ENCODE measurements at regions not wholly inside any gene's neighbourhood (a gene's known extent, or its start where the extent isn't known, plus 50 kb on each side); places are given as distances from the start of the nearest gene placed in this dataset. TPM values are rescaled to one million over a fixed set of nuclear protein-coding genes. Genes with fewer than 3 reads are reported as not detected.
"Not testable (repeated sequence)": the region's sequence is repeated elsewhere in the genome, so short reads cannot be mapped to it uniquely, and the experiment has no call there.

GRCh38 chr10:131041031-131041430, 270.5 kb downstream of the TCERG1L start:
- no peaks in the 10 kb centered on the region for H3K27me3 ChIP-seq
- no peak overlapping the region for H3K4me3 ChIP-seq
- TF ChIP-seq CTCF (IDR thresholded peaks at IDR 0.05) (no peak), POLR2A (IDR thresholded peaks at IDR 0.05) (no peak), EP300 (IDR thresholded peaks at IDR 0.05) (no peak)
- 91 to 93% (median 92%) methylated on average over 10 of the region's 10 CpGs for WGBS, 3 donors
- no peaks in the 10 kb centered on the region for H3K9me3 ChIP-seq
- no peak overlapping the region for H3K27ac ChIP-seq
- intact Hi-C loops (cut with DNase I), result no loop called here
- H3K36me3 ChIP-seq, result no peaks in the 10 kb centered on the region
- DNase-seq, result no peak
- H3K4me1 ChIP-seq (ENCODE audit: insufficient read depth), result peaks cover 1% of the 10 kb centered on the region

GRCh38 chr10:131041441-131041840, 270.1 kb downstream of the TCERG1L start:
- intact Hi-C loops (cut with DNase I), result no loop called here
- peaks cover 1% of the 10 kb centered on the region for H3K4me1 ChIP-seq (ENCODE audit: insufficient read depth)

GRCh38 chr10:131042015-131042414, 269.5 kb downstream of the TCERG1L start:
- H3K36me3 ChIP-seq; DNase-seq; H3K4me3 ChIP-seq; H3K9me3 ChIP-seq; intact Hi-C loops (cut with DNase I); H3K27ac ChIP-seq; H3K27me3 ChIP-seq; H3K4me1 ChIP-seq (ENCODE audit: insufficient read depth): not testable (repeated sequence)
- 64 to 78% methylated on average over 2 to 6 of the region's 6 CpGs; no CpG with 5 or more reads in 1 of the 3 donors for WGBS, 3 donors

More at GRCh38 chr10:131041441-131041840, 270.1 kb downstream of the TCERG1L start:
- DNase-seq, result no peak
- no peak for TF ChIP-seq CTCF (IDR thresholded peaks at IDR 0.05)
- TF ChIP-seq EP300 (IDR thresholded peaks at IDR 0.05), result no peak
- no peak for TF ChIP-seq POLR2A (IDR thresholded peaks at IDR 0.05)
- Histone ChIP-seq H3K27ac (no peak overlapping the region), H3K9me3 (no peaks in the 10 kb centered on the region), H3K27me3 (no peaks in the 10 kb centered on the region), H3K4me3 (no peak overlapping the region), H3K36me3 (no peaks in the 10 kb centered on the region)
- WGBS, 3 donors, result 28 to 49% (median 36%) methylated on average over 5 of the region's 5 CpGs

MicroRNAs in the stretch of these regions (microRNA counts, 767-probe panel; counts per million panel counts)
- 530 counts per million, percentile 78 among the panel's probes with 10 or more counts for microRNA hsa-miR-378c

Small RNAs in the stretch of these regions (microRNA-seq; reads per million reads assigned to microRNA genes)
- gene MIR378C, result 0.18 to 0.79 (median 0.38) reads per million in 3 donors

Small RNAs in the stretch of these regions (small RNA-seq; reads per million reads assigned to genes)
- gene MIR378C (not detected), gene RF00019 (not detected)

Measured in ovary (tissue), 7 donors.